Amniotic stem cell (primary cell): ENCODE measurements at regions not wholly inside any gene's neighbourhood (a gene's known extent, or its start where the extent isn't known, plus 50 kb on each side); places are given as distances from the start of the nearest gene placed in this dataset.

ENCODE experiments used
- DNase-seq: peaks from one replicate; lab custom pipeline; 2025; lab: John Stamatoyannopoulos, UW

DNA sequence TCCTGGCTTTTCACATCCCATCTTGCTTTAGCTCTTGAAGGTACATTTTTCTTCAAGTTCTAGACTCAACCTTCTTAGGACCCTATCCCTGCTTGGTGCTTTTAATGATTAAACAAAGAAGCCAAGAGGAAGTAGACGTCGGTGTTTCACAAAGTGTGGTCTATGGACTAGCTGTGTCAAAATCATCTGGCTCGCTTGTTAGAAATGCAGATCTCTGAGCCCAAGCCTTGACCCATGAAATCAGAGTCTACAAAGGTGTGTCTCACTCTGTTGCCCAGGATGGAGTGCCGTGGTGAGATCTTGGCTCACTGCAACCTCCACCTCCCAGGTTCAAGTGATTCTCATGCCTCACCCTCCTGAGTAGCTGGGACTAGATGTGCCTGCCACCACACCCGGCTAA, 295.5 kb upstream of the KAZN start:
- DNase-seq: no peak

DNA sequence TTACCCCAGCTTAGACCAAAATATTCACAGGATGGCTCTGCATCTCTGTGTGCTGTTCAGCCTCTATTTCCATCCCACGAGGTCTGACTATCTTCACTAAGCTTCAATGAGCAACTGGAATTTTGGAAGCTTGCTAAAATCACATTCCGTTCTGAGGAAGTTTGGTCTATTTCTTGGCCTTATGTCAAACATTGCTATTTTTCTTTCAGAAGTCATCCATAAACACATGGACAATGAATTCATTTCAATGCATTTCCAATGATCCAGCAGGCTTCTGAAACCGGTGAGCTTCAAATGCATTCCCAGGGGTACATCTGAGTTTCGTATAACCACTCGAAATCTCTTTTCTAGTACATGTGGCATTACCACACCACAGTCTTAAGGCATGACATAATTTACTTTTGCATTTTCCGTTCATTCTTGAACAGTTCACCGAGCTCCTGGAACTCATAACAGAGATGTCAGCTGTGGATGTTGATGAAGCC, 294.1 kb upstream of the KAZN start:
- no peak for DNase-seq

DNA sequence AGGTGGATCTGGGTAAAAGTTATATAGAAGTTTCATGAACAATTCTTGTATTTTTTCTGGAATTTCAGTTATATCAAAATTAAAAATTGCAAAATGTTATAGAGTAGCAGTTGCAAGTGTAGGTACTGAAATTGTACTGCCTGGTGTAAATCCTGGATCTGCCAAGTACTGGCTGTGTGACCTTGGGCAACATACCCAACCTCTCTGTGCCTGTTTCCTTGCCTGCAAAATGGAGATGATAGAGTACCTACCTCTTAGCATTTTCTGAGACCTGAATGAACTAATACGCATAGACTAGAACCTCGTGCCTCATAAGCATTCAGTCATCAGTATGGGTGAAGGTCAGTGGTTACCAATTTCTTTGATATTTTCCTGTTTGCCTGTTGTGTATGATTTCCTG, 290.0 kb upstream of the KAZN start:
- DNase-seq: no peak

DNA sequence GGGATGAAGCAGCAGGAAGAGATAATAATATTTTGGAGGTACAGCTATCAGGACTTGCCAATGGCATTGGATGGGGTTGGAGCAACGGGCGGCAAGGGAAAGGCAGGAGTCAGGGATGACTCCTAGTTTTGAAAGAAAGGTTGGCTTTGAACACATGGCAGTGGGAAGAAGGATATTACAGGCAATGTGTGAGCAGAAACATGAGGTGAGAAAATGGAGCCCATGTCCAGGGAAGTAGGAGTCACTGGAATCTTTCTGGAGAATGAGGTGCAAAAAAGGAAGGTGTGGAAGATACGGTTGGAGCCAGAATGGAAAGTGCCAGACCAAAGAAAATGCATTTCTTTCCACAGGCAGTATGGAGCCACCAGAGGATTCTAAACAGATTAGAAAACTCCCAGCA, 288.5 kb upstream of the KAZN start:
- no peak for DNase-seq

DNA sequence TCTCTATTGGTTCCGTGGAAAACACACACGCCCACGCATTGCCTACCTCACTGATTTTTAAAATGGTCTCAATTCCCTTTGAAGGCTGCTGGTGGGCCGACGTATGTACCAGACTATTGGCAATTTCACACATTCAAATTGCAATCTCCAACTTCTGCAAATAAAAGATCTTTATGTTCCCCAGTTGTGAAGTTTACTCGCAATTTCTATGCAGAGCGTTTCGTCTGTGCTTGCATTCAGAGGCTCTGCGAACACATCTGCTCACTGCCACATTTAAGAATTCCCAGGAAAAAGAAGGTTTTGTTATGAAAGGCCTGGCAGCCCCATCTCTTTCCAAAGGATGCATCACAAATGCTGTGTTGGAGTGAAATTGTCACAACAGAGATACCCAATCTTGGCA, 288.0 kb upstream of the KAZN start:
- DNase-seq: no peak

DNA sequence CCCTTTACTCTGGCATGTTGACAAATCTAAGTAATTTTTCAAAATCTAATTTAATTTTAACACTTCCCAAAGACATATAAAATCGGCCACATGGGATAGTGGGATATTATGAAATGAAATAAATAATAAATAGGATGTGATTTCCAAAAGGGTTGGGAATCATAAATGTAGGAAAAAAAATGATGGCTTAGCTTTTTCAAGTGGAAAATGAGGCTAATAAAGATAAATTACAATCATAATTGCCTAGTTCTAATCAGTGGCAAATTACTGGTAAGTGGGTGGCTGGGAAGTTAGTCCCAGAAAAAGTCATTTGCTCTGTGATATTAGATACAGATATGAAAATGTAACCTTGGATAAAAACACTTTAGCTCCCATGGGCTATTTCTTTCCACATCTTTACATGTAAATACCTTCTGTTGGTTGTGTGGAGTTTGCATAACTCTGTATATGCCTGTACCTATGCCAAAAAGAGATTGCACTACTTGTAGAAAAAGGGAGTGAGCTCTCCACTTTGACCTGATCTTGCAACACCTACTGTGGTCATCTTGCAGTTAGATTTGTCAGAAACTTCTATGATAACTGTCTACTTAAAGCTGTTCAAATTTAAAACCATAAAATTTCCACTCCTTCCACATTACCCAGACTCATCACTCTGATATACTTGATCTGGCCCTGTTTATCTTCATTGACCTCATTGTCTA, 284.6 kb upstream of the KAZN start:
- no peak for DNase-seq

DNA sequence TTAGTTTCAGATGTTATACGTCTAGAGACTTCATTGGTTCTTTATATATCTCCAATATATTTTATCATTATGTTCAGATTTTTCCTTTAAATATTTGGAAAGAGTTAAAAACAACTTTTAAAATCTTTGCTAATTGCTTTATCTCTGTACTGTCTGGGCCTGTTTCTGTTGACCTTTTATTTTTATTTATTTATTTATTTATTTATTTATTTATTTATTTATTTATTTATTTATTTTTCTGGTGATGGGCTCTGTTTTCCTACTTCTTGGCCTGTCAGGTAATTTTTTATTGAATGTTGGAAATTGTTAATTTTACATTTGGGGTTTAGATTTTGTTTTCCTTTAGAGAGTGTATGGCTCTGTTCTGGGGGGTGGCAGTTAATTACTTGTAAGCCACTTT, 279.7 kb upstream of the KAZN start:
- DNase-seq: no peak

DNA sequence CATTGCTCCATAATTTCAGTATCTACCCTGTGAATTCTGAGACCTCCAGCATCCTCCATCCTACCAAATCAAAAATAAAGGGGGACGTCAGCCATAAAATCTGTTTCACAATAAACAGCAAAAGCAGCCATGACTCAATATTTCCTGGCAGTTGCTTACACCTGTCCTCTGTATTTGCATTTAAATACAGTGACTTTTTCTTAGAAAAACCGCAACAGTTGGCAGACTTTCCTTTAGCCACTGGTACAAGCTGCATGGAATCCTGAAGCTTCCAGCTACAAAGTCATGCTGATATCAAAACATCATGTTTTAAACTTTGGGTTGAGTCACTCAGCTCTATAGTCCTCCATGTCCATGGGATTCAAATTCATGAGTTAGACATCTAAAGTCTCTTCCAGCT, 278.0 kb upstream of the KAZN start:
- no peak for DNase-seq

DNA sequence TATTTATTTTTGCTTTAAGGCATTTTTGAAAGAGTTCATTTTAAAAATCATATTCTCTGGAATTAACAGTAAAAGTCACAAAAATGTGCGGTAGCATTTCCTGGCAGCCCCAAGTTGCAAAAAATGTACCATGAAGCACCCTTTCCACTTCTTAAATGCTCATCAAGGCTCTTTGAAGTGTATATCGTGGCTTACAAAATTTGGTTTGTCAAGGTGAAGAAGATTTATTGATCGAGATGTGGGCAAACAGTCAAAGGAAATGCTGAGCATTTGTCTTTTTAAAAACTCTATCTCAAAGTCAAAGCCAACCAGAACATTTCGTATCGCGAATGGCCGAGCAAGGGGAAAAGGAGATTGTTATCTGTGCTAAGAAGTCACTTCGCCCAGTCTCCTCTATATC, 277.5 kb upstream of the KAZN start:
- no peak for DNase-seq

DNA sequence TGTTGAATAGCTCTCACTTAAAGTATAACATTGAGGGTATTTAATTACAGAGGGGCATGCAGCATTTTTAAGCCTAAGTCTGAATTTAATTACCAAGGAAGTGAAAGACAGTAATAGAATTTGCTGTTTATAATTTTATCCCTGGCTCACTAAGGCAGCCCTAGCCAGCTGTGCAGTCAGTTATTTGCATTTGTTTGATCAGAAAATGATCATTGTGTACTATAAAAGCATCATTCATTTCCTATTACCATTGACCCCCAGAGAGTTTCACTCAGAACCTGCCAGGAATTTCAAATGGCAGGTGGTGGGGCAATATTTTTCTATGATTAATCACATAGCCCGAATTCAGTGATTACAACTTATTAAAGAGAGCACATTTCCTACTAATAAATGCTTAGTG, 277.1 kb upstream of the KAZN start:
- DNase-seq: no peak

DNA sequence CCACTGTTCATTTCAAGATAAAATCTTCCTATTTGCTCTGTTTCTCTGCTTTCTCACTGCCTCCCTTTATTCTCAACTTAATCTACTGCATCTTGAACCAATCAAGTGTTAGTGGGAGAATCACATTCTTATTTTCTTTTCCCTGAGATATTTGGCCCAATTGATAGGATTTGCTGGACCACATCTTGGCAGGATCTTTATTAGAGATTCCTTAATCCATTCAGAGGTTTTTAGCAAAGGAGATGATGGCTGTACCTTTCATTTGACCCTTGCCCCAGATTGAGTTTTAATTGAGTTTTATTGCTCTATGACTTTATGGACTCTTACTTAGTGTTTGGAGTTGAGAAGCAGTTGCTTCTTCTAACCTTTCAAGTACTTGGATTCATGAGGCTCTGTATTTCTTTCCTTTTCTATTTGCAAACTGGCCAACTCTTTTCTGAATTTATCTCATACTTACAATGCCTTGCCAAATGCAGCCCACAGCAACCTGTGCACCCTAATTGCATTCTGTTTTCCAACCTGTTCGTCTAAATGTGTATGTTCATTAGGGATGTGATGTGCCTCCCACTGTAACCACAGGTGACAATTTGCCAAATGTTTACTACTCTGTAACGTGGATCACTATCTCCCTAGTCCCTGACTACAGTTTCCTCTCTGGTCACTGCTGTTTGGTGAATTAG, 274.8 kb upstream of the KAZN start:
- DNase-seq: no peak

DNA sequence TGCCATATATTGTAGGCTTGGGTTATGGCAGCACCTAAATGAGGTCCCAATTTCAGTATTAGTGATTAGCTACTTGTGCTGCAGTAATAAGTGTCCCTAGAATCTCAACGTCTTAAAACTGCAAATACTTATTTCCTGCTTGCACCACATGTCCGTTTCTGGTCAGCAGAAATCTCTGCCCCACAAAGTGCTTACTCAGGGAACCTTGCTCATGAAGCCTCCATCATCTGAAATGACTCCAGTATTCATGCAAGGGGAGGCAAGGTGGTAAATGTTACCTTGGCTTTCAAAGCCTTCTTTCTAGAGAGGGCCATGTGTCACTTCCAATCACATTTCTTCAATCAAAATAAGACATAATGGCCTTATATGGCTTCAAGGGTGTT, 274.2 kb upstream of the KAZN start:
- no peak for DNase-seq

DNA sequence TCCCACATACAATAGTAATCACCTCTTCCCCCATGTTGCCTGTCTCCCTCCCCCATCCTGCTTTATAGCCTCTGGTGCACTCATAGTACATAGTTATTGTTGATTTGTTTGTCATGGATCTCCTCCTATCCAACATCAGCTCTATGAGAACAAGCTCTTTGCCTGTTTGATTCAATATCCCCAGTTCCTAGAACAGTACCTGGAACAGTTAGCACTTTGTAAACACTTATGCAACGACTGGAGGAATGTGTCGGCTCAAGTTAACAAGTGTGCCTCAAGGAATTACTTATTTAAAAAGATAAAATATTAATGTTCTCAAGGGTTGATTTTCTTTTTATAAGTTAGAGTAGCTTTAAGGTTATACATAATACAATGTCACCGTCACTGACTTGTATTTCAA, 271.6 kb upstream of the KAZN start:
- no peak for DNase-seq

DNA sequence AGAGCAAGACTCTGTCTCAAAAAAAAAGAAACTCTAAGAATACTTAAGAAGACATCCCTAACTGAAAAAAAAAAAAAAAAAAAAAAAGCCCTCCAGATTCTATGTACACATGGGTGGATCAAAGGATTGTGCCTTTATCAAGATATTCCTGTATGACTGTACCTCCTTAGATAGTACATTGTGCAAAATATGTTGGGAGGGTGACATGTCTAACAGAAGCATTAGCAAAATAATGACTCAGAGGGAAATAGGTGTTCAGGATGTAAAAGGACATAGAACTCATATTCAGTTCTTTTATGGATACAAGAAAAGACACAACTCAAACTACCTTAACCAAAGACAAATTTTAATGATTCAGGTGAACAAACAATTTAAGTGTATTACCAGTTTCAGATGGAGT, 269.8 kb upstream of the KAZN start:
- no peak for DNase-seq

DNA sequence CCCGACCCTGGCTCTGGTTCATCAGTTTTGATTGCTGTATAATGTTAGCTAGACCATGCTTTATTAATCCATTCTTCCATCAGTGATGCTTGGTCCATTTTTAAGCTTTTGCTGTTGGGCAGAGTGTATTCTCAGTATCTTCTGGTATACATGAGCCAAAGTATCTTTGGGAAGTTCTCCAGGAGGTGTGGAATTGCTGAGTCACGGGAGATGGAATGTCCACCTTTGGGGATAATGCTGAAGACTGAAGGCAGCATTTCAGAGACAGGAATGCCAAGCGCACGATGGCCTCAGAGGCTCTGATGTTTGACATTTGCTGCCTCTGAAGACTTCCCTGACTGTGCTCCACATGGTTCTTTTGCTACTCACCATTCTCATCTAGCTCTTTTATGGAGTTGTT, 266.3 kb upstream of the KAZN start:
- no peak for DNase-seq

DNA sequence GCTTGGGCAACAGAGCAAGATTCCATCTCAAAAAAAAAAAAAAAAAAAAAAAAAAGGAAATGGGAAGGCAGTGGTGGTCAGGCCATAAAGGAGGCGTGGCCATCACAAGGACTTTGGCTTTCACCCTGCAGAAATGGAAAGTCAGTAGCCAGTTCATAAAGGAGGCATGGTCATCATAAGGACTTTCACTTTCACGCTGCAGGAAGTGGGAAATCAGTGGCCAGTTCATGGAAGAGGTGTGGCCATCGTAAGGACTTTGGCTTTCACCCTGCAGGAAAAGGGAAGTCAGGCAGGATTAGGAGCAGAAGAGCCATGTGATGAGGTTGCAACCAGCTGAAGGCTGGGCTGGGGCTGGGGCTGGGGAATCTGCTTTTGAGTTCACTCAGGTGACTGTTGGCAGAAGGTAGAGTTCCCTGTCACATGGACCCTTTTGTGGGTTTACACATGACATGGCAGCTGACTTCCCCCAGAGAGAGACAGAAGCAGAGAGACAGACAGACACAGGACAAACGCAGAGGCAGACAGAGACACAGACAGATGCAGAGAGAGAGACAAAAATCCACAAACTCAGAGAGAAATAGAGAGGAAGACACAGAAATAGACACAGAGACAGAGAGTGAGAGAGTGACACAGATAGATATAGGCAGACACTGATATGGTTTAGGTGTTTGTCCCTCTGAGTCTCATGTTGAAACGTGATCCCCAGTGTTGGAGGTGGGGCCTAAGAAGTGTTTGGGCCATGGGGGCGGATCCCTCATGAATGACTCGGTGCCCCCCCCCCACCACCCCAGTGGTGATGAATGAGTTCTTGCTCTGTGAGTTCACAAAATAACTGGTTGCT, 263.9 kb upstream of the KAZN start:
- DNase-seq: no peak

DNA sequence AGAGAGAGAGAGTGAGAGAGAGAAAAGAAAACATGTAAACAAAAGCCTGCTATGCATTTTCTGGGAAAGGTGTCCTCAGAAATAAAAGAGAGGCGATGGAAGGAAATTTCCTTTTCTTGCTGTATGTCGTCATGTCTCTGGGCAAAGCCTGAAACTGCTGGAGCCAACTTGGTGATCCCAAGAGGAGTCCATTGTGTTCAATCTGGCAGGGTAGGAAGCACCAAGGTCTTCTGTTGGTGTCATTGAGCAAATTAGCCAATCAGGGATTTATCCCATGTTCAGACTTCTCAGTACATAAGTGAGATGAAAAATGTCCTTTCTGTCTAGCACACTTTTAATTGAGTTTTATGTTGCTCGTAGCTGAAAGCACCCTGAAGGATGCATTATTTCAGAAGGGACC, 260.0 kb upstream of the KAZN start:
- no peak for DNase-seq

DNA sequence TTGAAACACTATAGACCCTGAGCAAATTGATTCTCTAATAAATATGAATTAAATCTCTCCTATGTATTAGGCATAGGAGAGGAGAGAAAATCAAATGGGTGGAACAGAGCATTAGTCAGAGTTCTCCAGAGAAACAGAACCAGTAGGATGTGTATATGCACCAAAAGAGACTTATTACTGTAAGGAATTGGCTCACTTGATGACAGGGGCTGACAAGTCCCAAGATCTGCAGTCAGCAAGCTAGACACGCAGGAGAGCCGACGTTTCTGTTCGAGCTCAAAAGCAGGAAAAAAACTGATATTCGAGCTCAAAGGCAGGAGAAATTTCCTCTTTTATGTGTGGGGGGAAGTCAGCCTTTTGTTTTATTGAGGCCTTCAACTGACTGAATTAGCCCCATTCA, 259.2 kb upstream of the KAZN start:
- no peak for DNase-seq

DNA sequence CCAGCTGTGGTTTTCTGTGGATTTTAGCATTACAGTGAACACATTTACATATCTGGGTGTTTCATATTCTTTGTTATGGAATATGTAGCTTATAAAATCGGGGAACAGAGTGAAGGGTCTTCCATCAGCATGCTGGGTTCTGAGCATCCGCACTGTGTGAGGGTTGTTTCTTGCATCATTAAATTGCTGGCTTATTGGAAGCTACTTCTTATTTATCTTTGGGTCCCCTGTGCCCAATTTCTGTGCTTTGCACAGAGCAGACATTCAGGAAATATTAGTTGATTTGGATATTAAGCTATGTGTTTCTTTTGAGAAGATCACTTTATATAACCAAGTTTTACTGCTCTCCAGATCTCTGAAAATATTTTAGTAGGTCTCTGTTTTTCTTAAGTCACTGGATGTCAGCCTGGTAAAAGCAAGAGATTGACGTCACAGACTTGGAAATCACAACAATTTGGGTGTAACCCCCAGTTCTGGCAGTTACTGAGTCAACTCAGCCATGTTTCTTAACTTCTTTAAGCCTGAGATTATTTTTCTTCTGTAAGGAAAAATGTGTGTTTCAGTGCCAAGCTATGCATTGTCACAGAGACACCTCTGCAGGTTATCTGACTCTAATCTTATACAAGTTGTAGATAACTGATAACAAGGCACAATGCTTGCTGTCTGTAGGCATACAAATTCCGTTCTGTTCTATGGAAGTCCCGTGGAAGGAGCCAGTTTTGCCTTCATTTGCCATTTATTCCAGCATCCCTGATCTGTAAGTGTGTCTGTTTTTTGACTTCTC, 258.3 kb upstream of the KAZN start:
- DNase-seq: no peak

DNA sequence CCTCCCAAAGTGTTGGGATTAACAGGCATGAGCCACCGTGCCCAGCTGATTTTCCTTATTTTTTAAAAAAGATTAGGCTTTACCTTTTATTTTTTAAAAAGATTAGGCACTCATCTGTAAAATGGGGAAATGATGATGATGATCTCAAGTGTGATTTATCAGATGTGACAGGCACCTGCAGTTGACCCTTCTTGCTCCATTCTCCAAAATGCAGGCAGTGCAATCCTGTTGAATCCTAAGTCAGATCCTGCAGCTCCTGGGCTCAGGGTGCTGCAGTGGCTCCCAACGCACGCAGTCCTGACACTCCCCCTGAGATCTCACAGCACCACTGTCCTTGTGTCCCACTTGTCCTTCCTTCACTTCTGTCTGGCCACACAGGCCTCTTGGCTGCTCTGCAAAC, 257.3 kb upstream of the KAZN start:
- no peak for DNase-seq

DNA sequence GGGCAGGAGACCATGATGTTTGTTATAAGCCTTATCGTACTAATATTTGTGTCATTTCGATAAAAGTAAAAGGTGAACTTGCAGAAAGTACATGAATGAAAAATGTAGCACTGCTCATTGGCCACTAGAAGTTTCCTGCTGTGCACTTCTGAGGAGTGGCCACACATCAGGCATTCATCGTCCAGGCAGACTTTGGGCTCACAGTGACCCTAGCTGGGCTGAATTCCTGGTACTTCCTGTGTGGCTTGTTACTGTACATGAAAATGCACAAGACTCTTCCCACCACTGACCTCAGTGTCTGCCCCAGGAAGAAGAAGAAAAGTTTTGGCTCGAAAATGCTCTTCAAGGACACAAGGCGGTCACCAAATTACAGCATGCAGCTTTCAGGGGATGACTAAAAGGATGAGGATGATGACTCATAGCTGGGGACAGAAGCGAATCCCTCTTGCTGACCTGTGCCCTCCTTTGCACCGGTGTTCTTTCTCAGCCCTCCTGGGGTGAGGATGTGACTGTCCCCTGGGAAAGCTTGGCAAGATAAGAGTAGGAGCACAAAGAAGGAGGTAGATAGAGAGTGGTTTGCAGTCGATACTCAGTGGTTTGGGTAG, 252.4 kb upstream of the KAZN start:
- DNase-seq: no peak

DNA sequence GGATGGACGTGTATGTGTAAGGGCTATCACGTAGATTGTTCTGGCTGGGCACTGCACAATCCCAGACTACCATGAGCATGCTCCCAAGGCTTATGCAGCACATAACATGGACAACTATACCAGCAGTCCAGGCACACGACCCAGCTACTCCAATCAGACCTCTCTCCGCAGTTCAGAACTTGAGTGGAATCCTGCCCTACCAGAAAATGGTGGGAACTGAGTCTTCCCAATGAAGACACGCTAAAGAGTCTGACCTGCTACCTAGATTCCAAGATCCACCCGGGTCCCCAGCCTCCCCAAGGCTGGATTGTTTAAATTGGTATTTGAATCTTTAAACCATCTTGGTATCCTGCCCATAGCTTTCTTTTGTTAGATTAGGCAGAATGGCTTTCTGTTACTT, 251.3 kb upstream of the KAZN start:
- DNase-seq: no peak
